ENCODE measurements at regions not wholly inside any gene's neighbourhood (a gene's known extent, or its start where the extent isn't known, plus 50 kb on each side); places are given as distances from the start of the nearest gene placed in this dataset.

DNA sequence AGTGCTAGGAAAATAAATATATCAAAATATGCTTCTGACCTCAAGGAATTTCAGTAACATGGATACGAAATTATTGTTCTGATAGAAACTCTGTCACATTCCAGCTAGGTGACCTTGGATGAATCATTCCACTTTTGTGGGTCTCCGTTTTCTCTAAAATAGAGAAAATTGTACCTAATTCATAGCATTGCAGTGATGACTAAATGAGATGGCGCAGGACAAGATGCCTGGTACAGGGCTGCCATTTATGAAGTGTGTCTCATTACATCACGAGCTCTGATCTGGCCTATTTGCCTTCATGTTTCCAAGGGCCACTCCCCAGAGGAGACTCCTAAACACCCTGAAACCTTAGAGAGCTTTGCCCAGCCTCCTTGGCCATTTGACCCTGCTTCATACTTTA is 480.0 kb upstream of the USP24 start:
- TF ChIP-seq POLR2AphosphoS5 (IDR thresholded peaks at IDR 0.05; ENCODE audit: borderline replicate concordance, low read depth, low read length) (no peak), EZH2 (IDR thresholded peaks at IDR 0.05) (no peak)
